ENCODE measurements at regions not wholly inside any gene's neighbourhood (a gene's known extent, or its start where the extent isn't known, plus 50 kb on each side); places are given as distances from the start of the nearest gene placed in this dataset.

- TF ChIP-seq EZH2 (IDR thresholded peaks at IDR 0.05) (no peak), CTCF (IDR thresholded peaks at IDR 0.05 in 2 of 3, conservative IDR thresholded peaks at IDR 0.05 in 1 of 3; ENCODE audit: borderline replicate concordance in 1 of 3, insufficient read depth in 1 of 3, low read depth in 2 of 3, low read length in 2 of 3) (no peak), SP1 (IDR thresholded peaks at IDR 0.05; ENCODE audit: low read depth) (no peak), POLR2A (IDR thresholded peaks at IDR 0.05; ENCODE audit: borderline replicate concordance, extremely low read depth, insufficient read depth, insufficient read length) (no peak), CEBPB (IDR thresholded peaks at IDR 0.05; ENCODE audit: low read depth) (no peak), SIN3A (IDR thresholded peaks at IDR 0.05; ENCODE audit: low read depth) (no peak)
Observed at GRCh38 chr5:120765189-120765588, 301.1 kb downstream of the PRR16 start.

Measured in HCT116 (cell line).